ENCODE measurements at regions not wholly inside any gene's neighbourhood (a gene's known extent, or its start where the extent isn't known, plus 50 kb on each side); places are given as distances from the start of the nearest gene placed in this dataset.

DNA sequence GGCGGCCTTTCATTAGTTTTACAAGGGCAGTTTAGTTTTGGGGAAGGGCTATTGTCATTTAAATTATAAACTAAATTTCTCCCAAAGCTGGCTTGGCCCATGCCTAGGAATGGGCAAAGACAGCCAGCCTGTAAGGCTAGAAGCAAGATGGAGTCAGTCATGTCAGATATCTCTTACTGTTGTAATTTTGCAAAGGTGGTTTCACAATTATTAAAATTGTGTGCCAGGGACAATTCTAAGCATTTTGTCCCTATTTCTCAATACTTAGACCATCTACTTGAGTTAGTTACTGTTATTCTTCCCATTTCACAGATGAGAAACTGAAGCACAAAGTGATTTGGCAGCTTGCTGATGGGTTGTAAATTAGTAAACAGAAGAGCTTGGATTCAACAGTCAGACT, 467.7 kb upstream of the GOT2 start:
- H3K4me3 ChIP-seq (ENCODE audit: low read depth, low read length) = no peak overlapping the region
- ChIA-PET POLR2A (no interaction called here), CTCF (no interaction called here)
- no peak for TF ChIP-seq CTCF (IDR thresholded peaks at IDR 0.05; ENCODE audit: insufficient read depth, low read depth, low read length)
- DNase-seq (ENCODE audit: low read depth) = no peak
- no peaks in the 10 kb centered on the region for H3K27me3 ChIP-seq (ENCODE audit: control insufficient read depth, insufficient read depth, low read length)
- H3K36me3 ChIP-seq (ENCODE audit: control insufficient read depth, insufficient read depth, low read length) = no peaks in the 10 kb centered on the region

- Histone ChIP-seq H3K36me3 (ENCODE audit: control insufficient read depth, insufficient read depth, low read length) (no peaks in the 10 kb centered on the region), H3K4me3 (ENCODE audit: low read depth, low read length) (no peak overlapping the region), H3K27me3 (ENCODE audit: control insufficient read depth, insufficient read depth, low read length) (no peaks in the 10 kb centered on the region)
- no peak for DNase-seq (ENCODE audit: low read depth)
- ChIA-PET CTCF (no interaction called here), POLR2A (no interaction called here)
- TF ChIP-seq CTCF (IDR thresholded peaks at IDR 0.05; ENCODE audit: insufficient read depth, low read depth, low read length) = no peak
Observed at GRCh38 chr16:59201160-59201559, 467.0 kb upstream of the GOT2 start.

- ChIA-PET POLR2A (no interaction called here), CTCF (no interaction called here)
- H3K27me3 ChIP-seq (ENCODE audit: control insufficient read depth, insufficient read depth, low read length) = no peaks in the 10 kb centered on the region
- H3K4me3 ChIP-seq (ENCODE audit: low read depth, low read length) = no peak overlapping the region
- no peaks in the 10 kb centered on the region for H3K36me3 ChIP-seq (ENCODE audit: control insufficient read depth, insufficient read depth, low read length)
- no peak for TF ChIP-seq CTCF (IDR thresholded peaks at IDR 0.05; ENCODE audit: insufficient read depth, low read depth, low read length)
- no peak for DNase-seq (ENCODE audit: low read depth)
Observed at GRCh38 chr16:59198487-59198886, 464.4 kb upstream of the GOT2 start.

DNA sequence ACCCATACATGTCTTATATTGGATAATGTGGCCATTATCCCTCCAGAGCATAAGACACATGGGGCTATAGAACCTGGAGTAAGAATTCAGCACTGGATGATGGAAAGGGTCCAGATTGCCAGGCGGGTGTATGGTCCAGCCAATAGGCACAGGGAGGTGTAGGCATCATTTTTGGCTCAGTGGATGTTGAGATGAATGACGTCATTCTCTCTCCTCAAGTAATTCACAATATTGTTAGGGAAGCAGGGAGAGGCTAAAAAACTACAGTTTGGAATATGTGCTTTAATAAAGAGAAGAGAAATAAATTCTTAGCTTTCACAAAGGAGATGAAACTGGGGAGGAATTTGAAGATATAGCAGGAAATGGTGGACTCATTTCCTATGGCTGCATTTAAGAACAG, 461.1 kb upstream of the GOT2 start:
- POLR2A ChIA-PET = no interaction called here
- no peak for TF ChIP-seq CTCF (IDR thresholded peaks at IDR 0.05; ENCODE audit: insufficient read depth, low read depth, low read length)
- Histone ChIP-seq H3K36me3 (ENCODE audit: control insufficient read depth, insufficient read depth, low read length) (no peaks in the 10 kb centered on the region), H3K27me3 (ENCODE audit: control insufficient read depth, insufficient read depth, low read length) (no peaks in the 10 kb centered on the region), H3K4me3 (ENCODE audit: low read depth, low read length) (no peak overlapping the region)
- CTCF ChIA-PET = no interaction called here
- no peak for DNase-seq (ENCODE audit: low read depth)

GRCh38 chr16:59193637-59194036, 459.5 kb upstream of the GOT2 start:
- Histone ChIP-seq H3K36me3 (ENCODE audit: control insufficient read depth, insufficient read depth, low read length) (no peaks in the 10 kb centered on the region), H3K4me3 (ENCODE audit: low read depth, low read length) (no peak overlapping the region), H3K27me3 (ENCODE audit: control insufficient read depth, insufficient read depth, low read length) (no peaks in the 10 kb centered on the region)
- DNase-seq (ENCODE audit: low read depth) = no peak
- POLR2A ChIA-PET = no interaction called here
- TF ChIP-seq CTCF (IDR thresholded peaks at IDR 0.05; ENCODE audit: insufficient read depth, low read depth, low read length) = no peak
- CTCF ChIA-PET = interaction anchor here (1.0 to 1.6 kb wide), 2 partner anchors 10 to 13 kb away, joined by 6 to 8 read pairs; no protein-coding TSS in a partner anchor

Measured in BJ (cell line).